Neural cell (in vitro differentiated cells): ENCODE measurements at regions not wholly inside any gene's neighbourhood (a gene's known extent, or its start where the extent isn't known, plus 50 kb on each side); places are given as distances from the start of the nearest gene placed in this dataset.

Experiments
- H2AFZ ChIP-seq: fragments of 200-600, 300-800 bp; sonication (generic), shearing (Covaris generic); 2 replicates; pipeline ENCODE4 v1.6.0; 2014; ENCODE audit warnings: low read depth, mild to moderate bottlenecking, antibody characterized with exemption, low read length, moderate library complexity
- H3F3A ChIP-seq: fragments of 200-600 bp; shearing (Covaris generic); 2 replicates; pipeline ENCODE4 v1.6.1; 2016; ENCODE audit warnings: mild to moderate bottlenecking, moderate library complexity, mixed read lengths, antibody characterized with exemption, low read length; ENCODE audit not compliant: insufficient read depth, poor library complexity, severe bottlenecking
- H3K27ac ChIP-seq: fragments of 200-600, 300-800 bp; sonication (generic), shearing (Covaris generic); 2 replicates; pipeline ENCODE4 v1.5.1; 2014; ENCODE audit warnings: mild to moderate bottlenecking, low read length, moderate library complexity
- H3K27me3 ChIP-seq: fragments of 300-800, 200-600 bp; sonication (generic), shearing (Covaris generic); 2 replicates; pipeline ENCODE4 v1.6.0; 2014; ENCODE audit warnings: mild to moderate bottlenecking, low read depth, low read length, moderate library complexity; ENCODE audit not compliant: insufficient read depth
- H3K36me3 ChIP-seq: fragments of 300-800, 200-600 bp; sonication (generic), shearing (Covaris generic); 2 replicates; pipeline ENCODE4 v1.5.1; 2014; ENCODE audit warnings: mild to moderate bottlenecking, antibody characterized with exemption, low read length, moderate library complexity; ENCODE audit not compliant: insufficient read depth
- H3K4me2 ChIP-seq: fragments of 300-800, 200-600 bp; sonication (generic), shearing (Covaris generic); 2 replicates; pipeline ENCODE4 v1.6.0; 2014; ENCODE audit warnings: mild to moderate bottlenecking, low read length
- H3K4me3 ChIP-seq: fragments of 300-800, 200-600 bp; sonication (generic), shearing (Covaris generic); 2 replicates; pipeline ENCODE4 v1.5.1; 2014; ENCODE audit warnings: mild to moderate bottlenecking, low read length, moderate library complexity
- H3K79me2 ChIP-seq: fragments of 200-600 bp; shearing (Covaris generic); replicated peaks from 2 replicates; pipeline ENCODE4 v1.6.0; 2014; ENCODE audit warnings: mild to moderate bottlenecking, low read length, moderate library complexity; ENCODE audit not compliant: insufficient read depth
- H3K9ac ChIP-seq: fragments of 300-800, 200-600 bp; sonication (generic), shearing (Covaris generic); 2 replicates; pipeline ENCODE4 v1.6.1; 2016; ENCODE audit warnings: mild to moderate bottlenecking, low read length, mixed read lengths
- H3K9me2 ChIP-seq: fragments of 200-600 bp; shearing (Covaris generic); 2 replicates; pipeline ENCODE4 v1.6.1; 2016; ENCODE audit warnings: mild to moderate bottlenecking, low read length, mixed read lengths; ENCODE audit not compliant: insufficient read depth
- H3K9me3 ChIP-seq: fragments of 200-600, 300-800 bp; sonication (generic), shearing (Covaris generic); 2 replicates; pipeline ENCODE4 v1.6.1; 2016; ENCODE audit warnings: mild to moderate bottlenecking, mixed run types, low read length, moderate library complexity, mixed read lengths
- H4K20me1 ChIP-seq: fragments of 200-600 bp; shearing (Covaris generic); 2 replicates; pipeline ENCODE4 v1.6.1; 2016; ENCODE audit warnings: mild to moderate bottlenecking, mixed run types; ENCODE audit not compliant: insufficient read depth
- EP300 ChIP-seq: fragments of 450-650 bp; conservative IDR thresholded peaks from 2 replicates; pipeline ENCODE4 v1.6.1; 2014; ENCODE audit warnings: antibody characterized with exemption, mild to moderate bottlenecking, moderate library complexity; ENCODE audit not compliant: poor library complexity, severe bottlenecking
- EZH2 ChIP-seq: fragments of 200-600, 300-800 bp; shearing (Covaris generic), sonication (generic); IDR thresholded peaks from 2 replicates; pipeline ENCODE4 v1.6.1; 2014; ENCODE audit warnings: antibody characterized with exemption, low read length, borderline replicate concordance, mild to moderate bottlenecking; ENCODE audit not compliant: insufficient read depth, poor library complexity, severe bottlenecking
- MXI1 ChIP-seq: fragments of 450-650 bp; conservative IDR thresholded peaks from 2 replicates; pipeline ENCODE4 v1.6.1; 2014; ENCODE audit warnings: antibody characterized with exemption, mild to moderate bottlenecking; ENCODE audit not compliant: poor library complexity, severe bottlenecking
- POLR2AphosphoS5 ChIP-seq: IDR thresholded peaks from 2 replicates; pipeline ENCODE4 v1.6.1; 2012
- RAD21 ChIP-seq: fragments of 450-650 bp; conservative IDR thresholded peaks from 2 replicates; pipeline ENCODE4 v1.6.1; 2014; ENCODE audit warnings: antibody characterized with exemption, mild to moderate bottlenecking, moderate library complexity
- SMC3 ChIP-seq: fragments of 450-650 bp; conservative IDR thresholded peaks from 2 replicates; pipeline ENCODE4 v1.6.1; 2014; ENCODE audit warnings: antibody characterized with exemption, mild to moderate bottlenecking, moderate library complexity; ENCODE audit not compliant: poor library complexity
- TAF1 ChIP-seq: IDR thresholded peaks from 2 replicates; pipeline ENCODE4 v1.6.1; 2012; ENCODE audit warnings: low read depth
- TF ChIP-seq, protein P1 (sequence below): IDR thresholded peaks from 2 replicates; pipeline ENCODE4 v1.6.1; 2012; ENCODE audit warnings: borderline replicate concordance
- TF ChIP-seq, protein P2 (sequence below): fragments of 450-650 bp; IDR thresholded peaks from 2 replicates; pipeline ENCODE4 v1.5.1; 2014; ENCODE audit warnings: antibody characterized with exemption, mild to moderate bottlenecking, moderate library complexity; ENCODE audit not compliant: poor library complexity, severe bottlenecking

DNA sequence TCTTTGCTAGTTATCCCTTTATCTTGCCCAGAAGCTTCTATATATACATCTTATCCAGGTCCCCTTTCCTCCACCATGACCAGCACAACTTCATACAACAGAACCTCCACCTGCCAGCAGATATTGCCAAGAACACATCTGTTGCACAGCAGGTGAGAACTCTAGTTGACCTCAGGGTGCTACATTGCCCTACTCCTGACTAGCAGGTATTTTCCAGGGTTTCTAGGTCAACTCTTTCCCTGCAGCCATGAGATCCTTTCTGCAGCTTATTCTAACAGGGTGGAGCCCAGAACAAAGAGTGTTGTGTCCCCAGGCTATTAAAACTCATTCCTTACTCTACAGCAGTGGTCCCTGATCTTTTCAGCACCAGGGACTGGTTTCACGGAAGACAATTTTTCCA is 319.5 kb downstream of the PRDM2 start:
- no peaks in the 10 kb centered on the region for H4K20me1 ChIP-seq
- no peak for TF ChIP-seq EZH2
- TF ChIP-seq MXI1 = no peak
- no peak for TF ChIP-seq EP300
- no peak for TF ChIP-seq SMC3
- TF ChIP-seq, protein P1, sequence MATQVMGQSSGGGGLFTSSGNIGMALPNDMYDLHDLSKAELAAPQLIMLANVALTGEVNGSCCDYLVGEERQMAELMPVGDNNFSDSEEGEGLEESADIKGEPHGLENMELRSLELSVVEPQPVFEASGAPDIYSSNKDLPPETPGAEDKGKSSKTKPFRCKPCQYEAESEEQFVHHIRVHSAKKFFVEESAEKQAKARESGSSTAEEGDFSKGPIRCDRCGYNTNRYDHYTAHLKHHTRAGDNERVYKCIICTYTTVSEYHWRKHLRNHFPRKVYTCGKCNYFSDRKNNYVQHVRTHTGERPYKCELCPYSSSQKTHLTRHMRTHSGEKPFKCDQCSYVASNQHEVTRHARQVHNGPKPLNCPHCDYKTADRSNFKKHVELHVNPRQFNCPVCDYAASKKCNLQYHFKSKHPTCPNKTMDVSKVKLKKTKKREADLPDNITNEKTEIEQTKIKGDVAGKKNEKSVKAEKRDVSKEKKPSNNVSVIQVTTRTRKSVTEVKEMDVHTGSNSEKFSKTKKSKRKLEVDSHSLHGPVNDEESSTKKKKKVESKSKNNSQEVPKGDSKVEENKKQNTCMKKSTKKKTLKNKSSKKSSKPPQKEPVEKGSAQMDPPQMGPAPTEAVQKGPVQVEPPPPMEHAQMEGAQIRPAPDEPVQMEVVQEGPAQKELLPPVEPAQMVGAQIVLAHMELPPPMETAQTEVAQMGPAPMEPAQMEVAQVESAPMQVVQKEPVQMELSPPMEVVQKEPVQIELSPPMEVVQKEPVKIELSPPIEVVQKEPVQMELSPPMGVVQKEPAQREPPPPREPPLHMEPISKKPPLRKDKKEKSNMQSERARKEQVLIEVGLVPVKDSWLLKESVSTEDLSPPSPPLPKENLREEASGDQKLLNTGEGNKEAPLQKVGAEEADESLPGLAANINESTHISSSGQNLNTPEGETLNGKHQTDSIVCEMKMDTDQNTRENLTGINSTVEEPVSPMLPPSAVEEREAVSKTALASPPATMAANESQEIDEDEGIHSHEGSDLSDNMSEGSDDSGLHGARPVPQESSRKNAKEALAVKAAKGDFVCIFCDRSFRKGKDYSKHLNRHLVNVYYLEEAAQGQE = no peak
- TF ChIP-seq POLR2AphosphoS5 = no peak
- TF ChIP-seq, protein P2, sequence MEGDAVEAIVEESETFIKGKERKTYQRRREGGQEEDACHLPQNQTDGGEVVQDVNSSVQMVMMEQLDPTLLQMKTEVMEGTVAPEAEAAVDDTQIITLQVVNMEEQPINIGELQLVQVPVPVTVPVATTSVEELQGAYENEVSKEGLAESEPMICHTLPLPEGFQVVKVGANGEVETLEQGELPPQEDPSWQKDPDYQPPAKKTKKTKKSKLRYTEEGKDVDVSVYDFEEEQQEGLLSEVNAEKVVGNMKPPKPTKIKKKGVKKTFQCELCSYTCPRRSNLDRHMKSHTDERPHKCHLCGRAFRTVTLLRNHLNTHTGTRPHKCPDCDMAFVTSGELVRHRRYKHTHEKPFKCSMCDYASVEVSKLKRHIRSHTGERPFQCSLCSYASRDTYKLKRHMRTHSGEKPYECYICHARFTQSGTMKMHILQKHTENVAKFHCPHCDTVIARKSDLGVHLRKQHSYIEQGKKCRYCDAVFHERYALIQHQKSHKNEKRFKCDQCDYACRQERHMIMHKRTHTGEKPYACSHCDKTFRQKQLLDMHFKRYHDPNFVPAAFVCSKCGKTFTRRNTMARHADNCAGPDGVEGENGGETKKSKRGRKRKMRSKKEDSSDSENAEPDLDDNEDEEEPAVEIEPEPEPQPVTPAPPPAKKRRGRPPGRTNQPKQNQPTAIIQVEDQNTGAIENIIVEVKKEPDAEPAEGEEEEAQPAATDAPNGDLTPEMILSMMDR = no peak
- no peak for TF ChIP-seq RAD21
- TF ChIP-seq TAF1 = no peak

GRCh38 chr1:14020006-14020405 is 320.0 kb downstream of the PRDM2 start:
- no peak for TF ChIP-seq TAF1
- TF ChIP-seq EZH2 = no peak
- TF ChIP-seq MXI1 = no peak
- TF ChIP-seq, protein P1 = no peak
- TF ChIP-seq RAD21 = no peak
- no peak for TF ChIP-seq SMC3
- TF ChIP-seq, protein P2 = no peak
- TF ChIP-seq POLR2AphosphoS5 = no peak
- no peak for TF ChIP-seq EP300
- Histone ChIP-seq H3K9me3 (no peaks in the 10 kb centered on the region), H3K9ac (no peak overlapping the region), H3K27ac (no peak overlapping the region), H2AFZ (no peak overlapping the region), H3K4me2 (no peak overlapping the region), H3F3A (no peaks in the 10 kb centered on the region), H3K4me3 (no peak overlapping the region), H3K9me2 (no peaks in the 10 kb centered on the region), H3K27me3 (no peaks in the 10 kb centered on the region), H3K36me3 (no peaks in the 10 kb centered on the region), H3K79me2 (no peaks in the 10 kb centered on the region), H4K20me1 (no peaks in the 10 kb centered on the region)

More for the DNA sequence above, 319.5 kb downstream of the PRDM2 start:
- Histone ChIP-seq H3K9me2 (no peaks in the 10 kb centered on the region), H3K4me2 (no peak overlapping the region), H3K4me3 (no peak overlapping the region), H3K36me3 (no peaks in the 10 kb centered on the region), H2AFZ (no peak overlapping the region), H3K27me3 (no peaks in the 10 kb centered on the region), H3K27ac (no peak overlapping the region), H3K79me2 (no peaks in the 10 kb centered on the region), H3K9me3 (no peaks in the 10 kb centered on the region), H3K9ac (no peak overlapping the region), H3F3A (no peaks in the 10 kb centered on the region)
